Endothelial cell of umbilical vein (primary cell): ENCODE measurements at regions not wholly inside any gene's neighbourhood (a gene's known extent, or its start where the extent isn't known, plus 50 kb on each side); places are given as distances from the start of the nearest gene placed in this dataset.

Experiments
- EZH2 ChIP-seq: IDR thresholded peaks from 2 replicates; pipeline ENCODE4 v1.6.1; 2012; ENCODE audit warnings: borderline replicate concordance, low read depth, mild to moderate bottlenecking, moderate library complexity, low read length, inconsistent platforms; ENCODE audit not compliant: severe bottlenecking
- MYC ChIP-seq: IDR thresholded peaks from one replicate; pipeline ENCODE4 v1.6.1; 2011; ENCODE audit warnings: mild to moderate bottlenecking, low read depth, low read length
- POLR2A ChIP-seq: IDR thresholded peaks from 2 replicates; pipeline ENCODE4 v1.6.1; 2012; ENCODE audit warnings: low read depth, mild to moderate bottlenecking, control low read depth, low read length
- POLR2AphosphoS5 ChIP-seq: IDR thresholded peaks from 2 replicates; pipeline ENCODE4 v1.6.1; 2012; ENCODE audit warnings: low read depth, mild to moderate bottlenecking, control low read depth, low read length, moderate library complexity; ENCODE audit not compliant: insufficient read depth
- TF ChIP-seq, protein P1 (sequence below), 2 donors: IDR thresholded peaks; 1 replicate in 1 of 2; 2 replicates in 1 of 2; pipeline ENCODE4 v1.5.1; 2011; ENCODE audit warnings: low read length in 2 of 2, mild to moderate bottlenecking in 2 of 2, moderate library complexity in 2 of 2, control low read depth in 1 of 2, inconsistent platforms in 1 of 2, low read depth in 1 of 2; ENCODE audit not compliant: insufficient read depth in 1 of 2; ENCODE audit errors: extremely low read depth in 1 of 2

DNA sequence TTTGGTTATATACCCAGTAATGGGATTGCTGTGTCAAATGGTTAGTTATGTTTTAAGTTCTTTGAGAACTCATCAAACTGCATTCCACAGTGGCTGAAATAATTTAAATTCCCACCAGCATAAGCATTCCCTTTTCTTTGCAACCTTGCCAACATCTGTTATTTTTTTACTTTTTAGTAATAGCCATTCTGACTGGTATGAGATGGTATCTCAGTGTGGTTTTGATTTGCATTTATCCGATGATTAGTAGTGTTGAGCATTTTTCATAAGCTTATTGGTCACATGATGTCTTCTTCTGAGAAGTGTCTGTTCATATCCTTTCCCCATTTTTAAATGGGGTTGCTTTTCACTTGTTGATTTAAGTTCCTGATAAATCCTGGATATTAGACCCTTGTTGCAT is 435.7 kb upstream of the RIOK2 start:
- TF ChIP-seq, protein P1, sequence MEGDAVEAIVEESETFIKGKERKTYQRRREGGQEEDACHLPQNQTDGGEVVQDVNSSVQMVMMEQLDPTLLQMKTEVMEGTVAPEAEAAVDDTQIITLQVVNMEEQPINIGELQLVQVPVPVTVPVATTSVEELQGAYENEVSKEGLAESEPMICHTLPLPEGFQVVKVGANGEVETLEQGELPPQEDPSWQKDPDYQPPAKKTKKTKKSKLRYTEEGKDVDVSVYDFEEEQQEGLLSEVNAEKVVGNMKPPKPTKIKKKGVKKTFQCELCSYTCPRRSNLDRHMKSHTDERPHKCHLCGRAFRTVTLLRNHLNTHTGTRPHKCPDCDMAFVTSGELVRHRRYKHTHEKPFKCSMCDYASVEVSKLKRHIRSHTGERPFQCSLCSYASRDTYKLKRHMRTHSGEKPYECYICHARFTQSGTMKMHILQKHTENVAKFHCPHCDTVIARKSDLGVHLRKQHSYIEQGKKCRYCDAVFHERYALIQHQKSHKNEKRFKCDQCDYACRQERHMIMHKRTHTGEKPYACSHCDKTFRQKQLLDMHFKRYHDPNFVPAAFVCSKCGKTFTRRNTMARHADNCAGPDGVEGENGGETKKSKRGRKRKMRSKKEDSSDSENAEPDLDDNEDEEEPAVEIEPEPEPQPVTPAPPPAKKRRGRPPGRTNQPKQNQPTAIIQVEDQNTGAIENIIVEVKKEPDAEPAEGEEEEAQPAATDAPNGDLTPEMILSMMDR (IDR thresholded peaks at IDR 0.05; ENCODE audit: extremely low read depth in 1 of 2, insufficient read depth in 1 of 2, low read depth in 1 of 2, low read length in 2 of 2): no peak
- no peak for TF ChIP-seq POLR2AphosphoS5
- no peak for TF ChIP-seq MYC
- TF ChIP-seq POLR2A: no peak
- TF ChIP-seq EZH2: no peak
